ENCODE measurements at regions not wholly inside any gene's neighbourhood (a gene's known extent, or its start where the extent isn't known, plus 50 kb on each side); places are given as distances from the start of the nearest gene placed in this dataset.

DNA sequence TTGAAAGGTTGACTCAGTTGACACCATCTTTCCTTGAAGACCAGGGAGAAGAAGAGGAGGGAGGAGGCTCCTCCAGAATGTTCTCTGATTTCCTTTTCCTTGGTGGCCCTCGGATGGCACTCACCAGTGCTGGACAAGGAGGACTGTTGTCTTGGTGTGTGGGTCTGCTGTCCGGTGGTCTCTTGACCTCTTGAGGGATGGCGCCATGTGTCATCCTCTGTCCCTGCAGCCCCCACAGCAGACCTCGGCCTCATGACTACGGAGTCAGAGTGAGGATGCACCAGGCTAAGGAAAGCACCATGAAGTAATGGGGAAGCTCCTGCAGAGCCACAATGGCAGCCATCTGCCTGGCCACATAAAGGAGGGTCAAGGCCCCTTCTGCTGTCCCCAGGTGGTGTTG lies 475.0 kb downstream of the GLRX3 start:
- H3F3A ChIP-seq (ENCODE audit: low read depth), result no peaks in the 10 kb centered on the region
- no peaks in the 10 kb centered on the region for H3K79me2 ChIP-seq (ENCODE audit: insufficient read depth, low read length)
- no peak overlapping the region for H2AFZ ChIP-seq (ENCODE audit: low read length)
- H3K27me3 ChIP-seq (ENCODE audit: insufficient read depth, low read length, poor library complexity, severe bottlenecking), result no peaks in the 10 kb centered on the region
- H3K4me2 ChIP-seq (ENCODE audit: low read depth, low read length, poor library complexity, severe bottlenecking), result no peak overlapping the region
- no peaks in the 10 kb centered on the region for H3K9me2 ChIP-seq (replicated peaks; ENCODE audit: low read depth, low read length)
- TF ChIP-seq, protein P1, sequence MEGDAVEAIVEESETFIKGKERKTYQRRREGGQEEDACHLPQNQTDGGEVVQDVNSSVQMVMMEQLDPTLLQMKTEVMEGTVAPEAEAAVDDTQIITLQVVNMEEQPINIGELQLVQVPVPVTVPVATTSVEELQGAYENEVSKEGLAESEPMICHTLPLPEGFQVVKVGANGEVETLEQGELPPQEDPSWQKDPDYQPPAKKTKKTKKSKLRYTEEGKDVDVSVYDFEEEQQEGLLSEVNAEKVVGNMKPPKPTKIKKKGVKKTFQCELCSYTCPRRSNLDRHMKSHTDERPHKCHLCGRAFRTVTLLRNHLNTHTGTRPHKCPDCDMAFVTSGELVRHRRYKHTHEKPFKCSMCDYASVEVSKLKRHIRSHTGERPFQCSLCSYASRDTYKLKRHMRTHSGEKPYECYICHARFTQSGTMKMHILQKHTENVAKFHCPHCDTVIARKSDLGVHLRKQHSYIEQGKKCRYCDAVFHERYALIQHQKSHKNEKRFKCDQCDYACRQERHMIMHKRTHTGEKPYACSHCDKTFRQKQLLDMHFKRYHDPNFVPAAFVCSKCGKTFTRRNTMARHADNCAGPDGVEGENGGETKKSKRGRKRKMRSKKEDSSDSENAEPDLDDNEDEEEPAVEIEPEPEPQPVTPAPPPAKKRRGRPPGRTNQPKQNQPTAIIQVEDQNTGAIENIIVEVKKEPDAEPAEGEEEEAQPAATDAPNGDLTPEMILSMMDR (conservative IDR thresholded peaks at IDR 0.05; ENCODE audit: low read length), result no peak
- TF ChIP-seq EZH2phosphoT487 (IDR thresholded peaks at IDR 0.05; ENCODE audit: borderline replicate concordance), result no peak
- H4K20me1 ChIP-seq (ENCODE audit: insufficient read depth, low read length, poor library complexity, severe bottlenecking), result no peaks in the 10 kb centered on the region
- H3K4me3 ChIP-seq (ENCODE audit: low read length, poor library complexity, severe bottlenecking), result no peak overlapping the region
- H3K9me3 ChIP-seq (ENCODE audit: insufficient read depth, low read depth, low read length), result no peaks in the 10 kb centered on the region; the same call in 1 of the 2 replicates
- no peak overlapping the region for H3K9ac ChIP-seq (ENCODE audit: low read depth, low read length, poor library complexity, severe bottlenecking)
- H3K36me3 ChIP-seq (ENCODE audit: insufficient read depth, low read length), result no peaks in the 10 kb centered on the region
- no peaks in the 10 kb centered on the region for H3K4me1 ChIP-seq (ENCODE audit: insufficient read depth, low read length, poor library complexity, severe bottlenecking)

DNA sequence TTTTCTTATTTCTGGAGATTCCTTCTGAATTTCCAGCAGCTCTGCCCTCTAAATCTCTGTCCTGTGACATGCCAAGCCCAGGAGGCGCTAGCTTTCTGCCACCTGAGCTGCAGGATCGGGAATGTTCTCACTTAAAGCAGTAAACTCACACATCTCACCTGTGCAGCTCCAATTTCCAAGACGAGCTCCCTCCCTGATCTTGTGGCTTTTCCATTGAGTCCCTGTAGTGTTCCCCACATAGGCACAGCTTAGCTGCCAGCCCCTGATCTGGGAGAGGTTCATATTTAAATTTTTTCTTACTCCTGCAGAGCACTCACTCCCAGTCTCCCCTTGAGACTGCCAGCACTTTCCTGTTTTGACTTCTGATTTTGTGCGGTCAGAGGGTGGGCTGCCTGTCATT lies 479.3 kb downstream of the GLRX3 start:
- no peak overlapping the region for H3K4me2 ChIP-seq (ENCODE audit: low read depth, low read length, poor library complexity, severe bottlenecking)
- H2AFZ ChIP-seq (ENCODE audit: low read length), result no peak overlapping the region
- TF ChIP-seq EZH2phosphoT487 (IDR thresholded peaks at IDR 0.05; ENCODE audit: borderline replicate concordance), result no peak
- TF ChIP-seq, protein P1 (conservative IDR thresholded peaks at IDR 0.05; ENCODE audit: low read length), result no peak

DNA sequence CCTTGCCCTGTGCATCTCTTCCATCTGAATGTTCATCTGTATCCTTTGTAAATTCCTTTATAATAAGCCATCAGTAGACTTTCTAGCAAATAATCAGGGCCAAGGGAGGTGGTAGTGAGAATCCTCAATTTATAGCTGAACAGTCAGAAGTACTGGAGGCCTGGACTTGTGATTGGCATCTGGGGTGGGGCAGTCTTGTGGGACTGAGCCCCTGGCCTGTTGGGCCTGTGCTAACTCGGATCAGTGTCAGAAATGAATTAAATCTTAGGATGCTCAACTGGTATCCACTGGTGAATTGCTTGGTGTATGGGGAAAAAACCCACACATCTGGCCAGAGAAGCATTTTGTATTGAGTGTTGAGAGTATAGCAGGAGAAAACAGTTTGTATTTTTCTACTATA lies 481.8 kb downstream of the GLRX3 start:
- H3K9me3 ChIP-seq (ENCODE audit: insufficient read depth, low read depth, low read length), result peaks cover 5% of the 10 kb centered on the region; the same call in 1 of the 2 replicates
- H3K79me2 ChIP-seq (ENCODE audit: insufficient read depth, low read length), result no peaks in the 10 kb centered on the region
- no peaks in the 10 kb centered on the region for H3K27me3 ChIP-seq (ENCODE audit: insufficient read depth, low read length, poor library complexity, severe bottlenecking)
- no peak overlapping the region for H2AFZ ChIP-seq (ENCODE audit: low read length)
- no peaks in the 10 kb centered on the region for H4K20me1 ChIP-seq (ENCODE audit: insufficient read depth, low read length, poor library complexity, severe bottlenecking)
- no peaks in the 10 kb centered on the region for H3K36me3 ChIP-seq (ENCODE audit: insufficient read depth, low read length)
- no peak for TF ChIP-seq EZH2phosphoT487 (IDR thresholded peaks at IDR 0.05; ENCODE audit: borderline replicate concordance)
- TF ChIP-seq, protein P1 (conservative IDR thresholded peaks at IDR 0.05; ENCODE audit: low read length), result no peak
- H3K9ac ChIP-seq (ENCODE audit: low read depth, low read length, poor library complexity, severe bottlenecking), result no peak overlapping the region
- H3K9me2 ChIP-seq (replicated peaks; ENCODE audit: low read depth, low read length), result no peaks in the 10 kb centered on the region
- H3K4me3 ChIP-seq (ENCODE audit: low read length, poor library complexity, severe bottlenecking), result no peak overlapping the region
- H3K4me1 ChIP-seq (ENCODE audit: insufficient read depth, low read length, poor library complexity, severe bottlenecking), result no peaks in the 10 kb centered on the region
- no peak overlapping the region for H3K4me2 ChIP-seq (ENCODE audit: low read depth, low read length, poor library complexity, severe bottlenecking)
- H3F3A ChIP-seq (ENCODE audit: low read depth), result no peaks in the 10 kb centered on the region

More for the DNA sequence above, 479.3 kb downstream of the GLRX3 start:
- no peak overlapping the region for H3K4me3 ChIP-seq (ENCODE audit: low read length, poor library complexity, severe bottlenecking)
- no peaks in the 10 kb centered on the region for H3K4me1 ChIP-seq (ENCODE audit: insufficient read depth, low read length, poor library complexity, severe bottlenecking)
- no peaks in the 10 kb centered on the region for H4K20me1 ChIP-seq (ENCODE audit: insufficient read depth, low read length, poor library complexity, severe bottlenecking)
- H3K27me3 ChIP-seq (ENCODE audit: insufficient read depth, low read length, poor library complexity, severe bottlenecking), result no peaks in the 10 kb centered on the region
- no peaks in the 10 kb centered on the region for H3K79me2 ChIP-seq (ENCODE audit: insufficient read depth, low read length)
- H3K9me3 ChIP-seq (ENCODE audit: insufficient read depth, low read depth, low read length), result no peaks in the 10 kb centered on the region; the same call in 1 of the 2 replicates
- no peaks in the 10 kb centered on the region for H3K36me3 ChIP-seq (ENCODE audit: insufficient read depth, low read length)
- H3F3A ChIP-seq (ENCODE audit: low read depth), result no peaks in the 10 kb centered on the region
- no peak overlapping the region for H3K9ac ChIP-seq (ENCODE audit: low read depth, low read length, poor library complexity, severe bottlenecking)
- H3K9me2 ChIP-seq (replicated peaks; ENCODE audit: low read depth, low read length), result no peaks in the 10 kb centered on the region
